ENCODE measurements at regions not wholly inside any gene's neighbourhood (a gene's known extent, or its start where the extent isn't known, plus 50 kb on each side); places are given as distances from the start of the nearest gene placed in this dataset.

DNA sequence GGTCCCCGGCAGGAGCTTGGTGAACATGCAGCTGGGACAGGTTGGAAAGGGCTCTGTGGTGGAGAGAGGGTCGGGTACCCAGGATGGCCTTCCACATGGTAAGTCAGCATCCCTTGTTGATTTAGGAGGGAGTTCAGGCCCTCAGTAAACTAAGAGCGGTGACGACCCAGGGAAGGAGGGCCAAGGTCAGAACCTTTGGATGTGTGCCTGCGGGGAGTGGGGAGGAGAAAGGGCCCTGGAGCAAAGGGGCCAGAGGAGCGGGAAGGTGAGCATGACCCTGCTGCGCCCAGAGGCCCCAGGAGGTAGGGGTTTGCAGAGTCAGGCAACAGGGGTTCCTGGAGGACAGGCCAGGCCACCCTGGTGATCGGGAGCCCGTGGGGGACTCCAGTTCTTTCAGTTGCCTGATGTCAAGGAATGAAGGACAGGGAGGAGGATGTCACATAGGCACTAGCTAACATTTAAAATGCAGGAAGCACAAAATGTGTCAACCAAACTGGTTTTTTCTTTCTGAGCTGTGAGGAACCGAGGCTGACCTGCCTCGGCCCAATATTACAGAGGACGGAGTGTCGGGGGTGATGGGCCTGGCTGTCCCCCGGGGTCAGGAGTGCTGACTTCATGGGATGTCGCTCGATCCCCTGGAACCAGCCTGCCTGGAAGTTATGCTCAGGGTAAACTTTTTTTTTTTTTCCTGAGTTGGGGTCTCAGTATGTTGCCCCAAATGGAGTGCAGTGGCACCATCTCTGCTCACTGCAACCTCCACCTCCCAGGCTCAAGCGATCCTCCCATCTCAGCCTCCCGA, 117.4 kb upstream of the SLC45A1 start (continued):
- peak; percentile 29; the same call in 1 of the 2 replicates for TF ChIP-seq HNF1A (IDR thresholded peaks at IDR 0.05; ENCODE audit: low read depth)
- peak; percentile 89 for TF ChIP-seq HNF1A (CRISPR knock-in tag; IDR thresholded peaks at IDR 0.05; ENCODE audit: borderline replicate concordance)
- TF ChIP-seq ZNF234 (CRISPR knock-in tag; conservative IDR thresholded peaks at IDR 0.05): no peak
- no peak for TF ChIP-seq SNAPC2 (CRISPR knock-in tag; IDR thresholded peaks at IDR 0.05)
- TF ChIP-seq ZNF619 (CRISPR knock-in tag; IDR thresholded peaks at IDR 0.05): no peak
- TF ChIP-seq FIP1L1 (IDR thresholded peaks at IDR 0.05; ENCODE audit: borderline replicate concordance, insufficient read depth, low read depth, low read length): no peak
- TF ChIP-seq, protein P1, sequence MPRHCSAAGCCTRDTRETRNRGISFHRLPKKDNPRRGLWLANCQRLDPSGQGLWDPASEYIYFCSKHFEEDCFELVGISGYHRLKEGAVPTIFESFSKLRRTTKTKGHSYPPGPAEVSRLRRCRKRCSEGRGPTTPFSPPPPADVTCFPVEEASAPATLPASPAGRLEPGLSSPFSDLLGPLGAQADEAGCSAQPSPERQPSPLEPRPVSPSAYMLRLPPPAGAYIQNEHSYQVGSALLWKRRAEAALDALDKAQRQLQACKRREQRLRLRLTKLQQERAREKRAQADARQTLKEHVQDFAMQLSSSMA (CRISPR knock-in tag; IDR thresholded peaks at IDR 0.05): no peak
- no peak for TF ChIP-seq DR1 (CRISPR knock-in tag; IDR thresholded peaks at IDR 0.05)
- no peak for TF ChIP-seq SSRP1 (CRISPR knock-in tag; IDR thresholded peaks at IDR 0.05)
- TF ChIP-seq TMF1 (CRISPR knock-in tag; IDR thresholded peaks at IDR 0.05; ENCODE audit: low read depth): no peak
- TF ChIP-seq, protein P2, sequence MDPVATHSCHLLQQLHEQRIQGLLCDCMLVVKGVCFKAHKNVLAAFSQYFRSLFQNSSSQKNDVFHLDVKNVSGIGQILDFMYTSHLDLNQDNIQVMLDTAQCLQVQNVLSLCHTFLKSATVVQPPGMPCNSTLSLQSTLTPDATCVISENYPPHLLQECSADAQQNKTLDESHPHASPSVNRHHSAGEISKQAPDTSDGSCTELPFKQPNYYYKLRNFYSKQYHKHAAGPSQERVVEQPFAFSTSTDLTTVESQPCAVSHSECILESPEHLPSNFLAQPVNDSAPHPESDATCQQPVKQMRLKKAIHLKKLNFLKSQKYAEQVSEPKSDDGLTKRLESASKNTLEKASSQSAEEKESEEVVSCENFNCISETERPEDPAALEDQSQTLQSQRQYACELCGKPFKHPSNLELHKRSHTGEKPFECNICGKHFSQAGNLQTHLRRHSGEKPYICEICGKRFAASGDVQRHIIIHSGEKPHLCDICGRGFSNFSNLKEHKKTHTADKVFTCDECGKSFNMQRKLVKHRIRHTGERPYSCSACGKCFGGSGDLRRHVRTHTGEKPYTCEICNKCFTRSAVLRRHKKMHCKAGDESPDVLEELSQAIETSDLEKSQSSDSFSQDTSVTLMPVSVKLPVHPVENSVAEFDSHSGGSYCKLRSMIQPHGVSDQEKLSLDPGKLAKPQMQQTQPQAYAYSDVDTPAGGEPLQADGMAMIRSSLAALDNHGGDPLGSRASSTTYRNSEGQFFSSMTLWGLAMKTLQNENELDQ (CRISPR knock-in tag; IDR thresholded peaks at IDR 0.05; ENCODE audit: borderline replicate concordance): no peak
- no peak for TF ChIP-seq NCOR1 (IDR thresholded peaks at IDR 0.05; ENCODE audit: borderline replicate concordance, low read length)
- TF ChIP-seq, protein P3, sequence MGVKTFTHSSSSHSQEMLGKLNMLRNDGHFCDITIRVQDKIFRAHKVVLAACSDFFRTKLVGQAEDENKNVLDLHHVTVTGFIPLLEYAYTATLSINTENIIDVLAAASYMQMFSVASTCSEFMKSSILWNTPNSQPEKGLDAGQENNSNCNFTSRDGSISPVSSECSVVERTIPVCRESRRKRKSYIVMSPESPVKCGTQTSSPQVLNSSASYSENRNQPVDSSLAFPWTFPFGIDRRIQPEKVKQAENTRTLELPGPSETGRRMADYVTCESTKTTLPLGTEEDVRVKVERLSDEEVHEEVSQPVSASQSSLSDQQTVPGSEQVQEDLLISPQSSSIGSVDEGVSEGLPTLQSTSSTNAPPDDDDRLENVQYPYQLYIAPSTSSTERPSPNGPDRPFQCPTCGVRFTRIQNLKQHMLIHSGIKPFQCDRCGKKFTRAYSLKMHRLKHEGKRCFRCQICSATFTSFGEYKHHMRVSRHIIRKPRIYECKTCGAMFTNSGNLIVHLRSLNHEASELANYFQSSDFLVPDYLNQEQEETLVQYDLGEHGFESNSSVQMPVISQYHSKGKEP (CRISPR knock-in tag; IDR thresholded peaks at IDR 0.05): no peak
